Activated CD8-positive, alpha-beta T cell treated with anti-CD3 and anti-CD28 coated beads for 36 hours (primary cell): ENCODE measurements at regions not wholly inside any gene's neighbourhood (a gene's known extent, or its start where the extent isn't known, plus 50 kb on each side); places are given as distances from the start of the nearest gene placed in this dataset.
"Not testable (repeated sequence)": the region's sequence is repeated elsewhere in the genome, so short reads cannot be mapped to it uniquely, and the experiment has no call there.

ENCODE experiments used
- ATAC-seq: fragments of 200-7000 bp; cut with Tn5 transposase; one replicate; pipeline ENCODE4 v1.10.0; 2021; ENCODE audit warnings: mild to moderate bottlenecking, moderate library complexity
- CTCF ChIA-PET: fragments of 350-600 bp; sonication (Branson Sonifier 250); formaldehyde crosslinking; loops from one replicate; lab custom pipeline; 2021; ENCODE audit warnings: antibody characterized with exemption; lab: Charles Lee
- POLR2A ChIA-PET: fragments of 350-600 bp; sonication (Branson Sonifier 250); formaldehyde crosslinking; loops from one replicate; lab custom pipeline; 2021; ENCODE audit warnings: antibody characterized with exemption; lab: Charles Lee
- DNase-seq: peaks from one replicate; pipeline ENCODE4 v3.0.0-alpha.2; 2020
- H3K27ac Mint-ChIP-seq: one replicate; pipeline ENCODE4 v1.8.0; 2021; ENCODE audit warnings: mild to moderate bottlenecking, mixed read lengths
- H3K27me3 Mint-ChIP-seq: one replicate; pipeline ENCODE4 v1.8.0; 2021; ENCODE audit warnings: mixed read lengths
- H3K36me3 Mint-ChIP-seq: one replicate; pipeline ENCODE4 v1.8.0; 2021; ENCODE audit warnings: low read depth, mixed read lengths
- H3K4me1 Mint-ChIP-seq: one replicate; pipeline ENCODE4 v1.8.0; 2021; ENCODE audit warnings: low read depth, mixed read lengths
- H3K4me3 Mint-ChIP-seq: one replicate; pipeline ENCODE4 v1.8.0; 2021; ENCODE audit warnings: mild to moderate bottlenecking, moderate library complexity, mixed read lengths
- H3K9me3 Mint-ChIP-seq: one replicate; pipeline ENCODE4 v1.8.0; 2021; ENCODE audit warnings: mixed read lengths
- intact Hi-C: fragments of 100-400 bp; cut with micrococcal nuclease; formaldehyde crosslinking; loops from one replicate; pipeline ENCODE4 v1.10.0; 2022
- TF ChIP-seq, protein P1 (sequence below): fragments of 200-600 bp; IDR thresholded peaks from one replicate; pipeline ENCODE4 v1.8.0; 2022; ENCODE audit warnings: antibody characterized with exemption, mild to moderate bottlenecking

DNA sequence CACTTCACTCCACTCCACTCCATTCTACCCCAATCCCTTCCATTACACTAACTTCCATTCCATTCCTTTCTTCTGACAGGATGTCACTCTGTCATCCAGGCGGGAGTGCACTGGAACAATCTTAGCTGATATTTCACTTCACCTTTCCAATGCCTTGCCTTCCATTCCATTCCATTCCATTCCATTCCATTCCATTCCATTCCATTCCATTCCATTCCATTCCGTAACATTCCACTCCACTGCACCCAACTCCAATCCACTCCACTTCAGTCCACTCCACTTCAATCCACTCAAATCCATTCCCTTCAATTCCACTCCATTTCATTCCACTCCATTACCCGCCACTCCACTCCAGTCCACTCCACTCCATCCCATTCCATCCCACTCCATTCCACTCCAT, 1099.4 kb downstream of the TSPY10 start:
- peaks cover 2% of the 10 kb centered on the region for H3K36me3 Mint-ChIP-seq
- ChIA-PET POLR2A (no interaction called here), CTCF (no interaction called here)
- no peaks in the 10 kb centered on the region for H3K27me3 Mint-ChIP-seq
- no peaks in the 10 kb centered on the region for H3K4me1 Mint-ChIP-seq
- ATAC-seq (no peak), DNase-seq (no peak)
- intact Hi-C loops = no loop called here
- H3K4me3 Mint-ChIP-seq = no peak overlapping the region
- no peak overlapping the region for H3K27ac Mint-ChIP-seq
- peaks cover 8% of the 10 kb centered on the region for H3K9me3 Mint-ChIP-seq
- TF ChIP-seq, protein P1, sequence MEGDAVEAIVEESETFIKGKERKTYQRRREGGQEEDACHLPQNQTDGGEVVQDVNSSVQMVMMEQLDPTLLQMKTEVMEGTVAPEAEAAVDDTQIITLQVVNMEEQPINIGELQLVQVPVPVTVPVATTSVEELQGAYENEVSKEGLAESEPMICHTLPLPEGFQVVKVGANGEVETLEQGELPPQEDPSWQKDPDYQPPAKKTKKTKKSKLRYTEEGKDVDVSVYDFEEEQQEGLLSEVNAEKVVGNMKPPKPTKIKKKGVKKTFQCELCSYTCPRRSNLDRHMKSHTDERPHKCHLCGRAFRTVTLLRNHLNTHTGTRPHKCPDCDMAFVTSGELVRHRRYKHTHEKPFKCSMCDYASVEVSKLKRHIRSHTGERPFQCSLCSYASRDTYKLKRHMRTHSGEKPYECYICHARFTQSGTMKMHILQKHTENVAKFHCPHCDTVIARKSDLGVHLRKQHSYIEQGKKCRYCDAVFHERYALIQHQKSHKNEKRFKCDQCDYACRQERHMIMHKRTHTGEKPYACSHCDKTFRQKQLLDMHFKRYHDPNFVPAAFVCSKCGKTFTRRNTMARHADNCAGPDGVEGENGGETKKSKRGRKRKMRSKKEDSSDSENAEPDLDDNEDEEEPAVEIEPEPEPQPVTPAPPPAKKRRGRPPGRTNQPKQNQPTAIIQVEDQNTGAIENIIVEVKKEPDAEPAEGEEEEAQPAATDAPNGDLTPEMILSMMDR = no peak

DNA sequence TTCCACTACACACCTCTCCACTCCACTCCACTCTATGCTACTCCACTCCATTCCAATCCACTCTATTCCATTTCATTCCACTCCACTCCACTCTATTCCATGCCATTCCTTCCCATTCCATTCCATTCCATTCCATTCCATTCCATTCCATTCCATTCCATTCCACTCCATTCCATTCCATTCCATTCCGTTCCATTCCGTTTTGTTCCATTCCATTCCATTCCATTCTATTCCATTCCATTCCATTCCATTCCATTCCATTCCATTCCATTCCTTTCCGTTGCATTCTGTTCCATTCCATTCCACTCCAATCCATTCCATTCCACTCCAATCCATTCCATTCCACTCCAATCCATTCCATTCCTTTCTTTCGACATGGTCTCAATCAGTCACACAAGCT, 1121.1 kb downstream of the TSPY10 start:
- intact Hi-C loops, H3K27ac Mint-ChIP-seq, CTCF ChIA-PET, DNase-seq, H3K4me1 Mint-ChIP-seq, POLR2A ChIA-PET, H3K4me3 Mint-ChIP-seq, H3K27me3 Mint-ChIP-seq, ATAC-seq: not testable (repeated sequence)
- peaks cover 14% of the 10 kb centered on the region for H3K36me3 Mint-ChIP-seq
- peaks cover 27% of the 10 kb centered on the region for H3K9me3 Mint-ChIP-seq

DNA sequence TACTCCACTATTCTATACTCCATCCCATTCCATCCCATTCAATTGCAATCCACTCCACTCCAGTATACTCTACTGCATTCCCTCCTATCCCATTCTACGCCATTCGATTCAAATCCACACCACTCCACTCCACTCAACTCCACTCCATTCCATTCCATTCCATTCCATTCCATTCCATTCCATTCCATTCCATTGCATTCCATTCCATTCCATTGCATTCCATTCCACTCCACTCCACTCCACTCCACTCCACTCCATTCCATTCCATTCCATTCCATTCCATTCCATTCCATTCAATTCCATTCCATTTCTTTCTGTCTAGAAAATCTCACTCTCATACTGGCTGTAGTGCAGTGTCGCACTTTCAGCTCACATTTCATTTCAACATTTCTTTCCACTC, 1129.4 kb downstream of the TSPY10 start:
- POLR2A ChIA-PET, H3K4me1 Mint-ChIP-seq, H3K4me3 Mint-ChIP-seq, CTCF ChIA-PET, DNase-seq, H3K27ac Mint-ChIP-seq, ATAC-seq, intact Hi-C loops, H3K27me3 Mint-ChIP-seq: not testable (repeated sequence)
- Mint-ChIP-seq H3K9me3 (peaks cover 59% of the 10 kb centered on the region), H3K36me3 (peaks cover 33% of the 10 kb centered on the region)

DNA sequence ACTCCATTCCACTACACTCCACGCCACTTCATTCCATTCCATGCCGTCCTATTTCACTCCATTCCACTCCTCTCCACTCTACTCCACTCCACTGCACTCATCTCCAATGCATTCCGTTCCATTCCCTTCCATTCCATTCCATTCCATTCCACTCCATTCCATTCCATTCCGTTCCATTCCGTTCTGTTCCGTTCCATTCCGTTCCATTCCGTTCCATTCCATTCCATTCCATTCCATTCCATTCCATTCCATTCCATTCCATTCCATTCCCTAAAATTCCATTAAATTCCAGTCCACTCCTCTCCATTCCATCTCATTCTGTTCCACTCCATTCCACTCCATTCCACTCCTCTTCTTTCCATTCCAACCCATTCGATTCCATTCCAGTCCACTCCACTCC, 1139.1 kb downstream of the TSPY10 start:
- Mint-ChIP-seq H3K36me3 (peaks cover 16% of the 10 kb centered on the region), H3K9me3 (peaks cover 51% of the 10 kb centered on the region), H3K27me3 (no peaks in the 10 kb centered on the region), H3K4me3 (no peak overlapping the region), H3K4me1 (no peaks in the 10 kb centered on the region), H3K27ac (no peak overlapping the region)
- TF ChIP-seq, protein P1 = no peak
- ChIA-PET POLR2A (no interaction called here), CTCF (no interaction called here)
- ATAC-seq (no peak), DNase-seq (no peak)
- intact Hi-C loops = no loop called here

DNA sequence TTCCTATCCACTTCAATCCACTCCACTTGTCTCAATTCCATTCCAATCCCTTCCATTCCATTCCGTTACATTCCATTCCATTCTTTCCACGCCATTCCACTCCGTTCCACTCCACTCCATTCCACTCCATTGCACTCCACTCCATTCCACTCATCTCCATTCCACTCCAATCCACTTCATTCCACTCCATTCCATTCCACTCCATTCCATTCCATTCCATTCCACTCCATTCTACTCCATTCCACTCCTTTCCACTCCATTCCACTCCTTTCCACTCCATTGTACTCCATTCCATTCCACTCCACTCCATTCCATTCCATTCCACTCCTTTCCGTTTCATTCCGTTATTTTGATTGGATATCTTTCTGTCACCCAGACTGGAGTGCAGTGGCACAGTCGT, 1158.7 kb downstream of the TSPY10 start:
- ChIA-PET CTCF (no interaction called here), POLR2A (no interaction called here)
- Mint-ChIP-seq H3K27ac (no peak overlapping the region), H3K36me3 (peaks cover 23% of the 10 kb centered on the region), H3K4me1 (no peaks in the 10 kb centered on the region), H3K27me3 (no peaks in the 10 kb centered on the region), H3K4me3 (no peak overlapping the region), H3K9me3 (peaks cover 66% of the 10 kb centered on the region)
- TF ChIP-seq, protein P1 = no peak
- no peak for DNase-seq
- intact Hi-C loops = no loop called here
- ATAC-seq = no peak
